Activated T-helper 1 cell treated with anti-CD3 and anti-CD28 coated beads, Interleukin-12 subunit alpha, Interleukin-12 subunit beta, Interleukin-2, Interleukin-4 antibody, amounts not matched to agents 30 ng/mL and 10 ng/mL and 1 ng/mL, durations not matched to agents 14 hours and 24 hours and 36 hours (primary cell): ENCODE measurements at regions not wholly inside any gene's neighbourhood (a gene's known extent, or its start where the extent isn't known, plus 50 kb on each side); places are given as distances from the start of the nearest gene placed in this dataset.
"Not testable (repeated sequence)": the region's sequence is repeated elsewhere in the genome, so short reads cannot be mapped to it uniquely, and the experiment has no call there.

Experiments used
- DNase-seq: peaks from one replicate; pipeline ENCODE4 v3.0.0; 2021; ENCODE audit warnings: low spot score
- H3K27ac Mint-ChIP-seq: one replicate; pipeline ENCODE4 v1.8.0; 2021; ENCODE audit warnings: mild to moderate bottlenecking, mixed read lengths
- H3K27me3 Mint-ChIP-seq: one replicate; pipeline ENCODE4 v1.8.0; 2022; ENCODE audit warnings: mild to moderate bottlenecking, moderate library complexity, mixed read lengths; ENCODE audit not compliant: insufficient read depth
- H3K36me3 Mint-ChIP-seq: one replicate; pipeline ENCODE4 v1.8.0; 2021; ENCODE audit warnings: low read depth, mixed read lengths
- H3K4me1 Mint-ChIP-seq: one replicate; pipeline ENCODE4 v1.8.0; 2021; ENCODE audit warnings: low read depth, mixed read lengths
- H3K4me3 Mint-ChIP-seq: one replicate; pipeline ENCODE4 v1.8.0; 2021; ENCODE audit warnings: mild to moderate bottlenecking, moderate library complexity, mixed read lengths
- H3K9me3 Mint-ChIP-seq: one replicate; pipeline ENCODE4 v1.8.0; 2021; ENCODE audit warnings: mixed read lengths
- intact Hi-C: fragments of 100-400 bp; cut with micrococcal nuclease; formaldehyde crosslinking; loops from one replicate; pipeline ENCODE4 v1.15.1; 2024

DNA sequence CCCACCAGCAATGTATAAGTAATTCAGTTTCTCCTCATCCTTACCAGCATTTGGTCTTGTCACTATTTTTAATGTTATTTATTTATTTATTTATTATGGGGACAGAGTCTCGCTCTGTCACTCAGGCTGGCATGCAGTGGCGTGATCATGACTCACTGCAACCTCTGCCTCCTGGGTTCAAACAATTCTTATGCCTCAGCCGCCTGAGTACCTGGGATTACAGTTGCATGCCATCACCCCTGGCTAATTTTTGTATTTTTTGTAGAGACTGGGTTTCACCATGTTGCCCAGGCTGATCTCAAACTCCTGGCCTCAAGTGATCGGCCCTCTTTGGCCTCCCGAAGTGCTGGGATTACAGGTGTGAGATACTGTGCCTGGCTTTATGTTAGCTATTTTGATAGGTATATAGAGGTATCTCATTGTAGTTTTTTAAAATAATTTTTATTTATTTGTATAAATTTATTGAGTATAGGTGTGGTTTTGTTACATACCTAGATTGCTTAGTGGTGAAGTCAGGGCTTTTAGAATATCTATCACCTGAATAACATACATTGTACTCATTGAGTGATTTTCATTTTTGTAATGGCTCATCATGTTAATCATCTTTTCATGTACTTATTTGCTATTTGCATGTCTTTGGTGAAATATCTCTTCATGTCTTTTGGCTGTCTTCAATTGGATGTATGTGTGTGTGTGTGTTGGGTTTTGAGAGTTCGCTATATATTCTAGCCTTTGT lies 53.3 kb downstream of the TANC2 start:
- H3K9me3 Mint-ChIP-seq: no peaks in the 10 kb centered on the region
- no peak overlapping the region for H3K27ac Mint-ChIP-seq
- H3K4me3 Mint-ChIP-seq: no peak overlapping the region
- DNase-seq: no peak
- no peaks in the 10 kb centered on the region for H3K36me3 Mint-ChIP-seq
- H3K27me3 Mint-ChIP-seq: no peaks in the 10 kb centered on the region
- H3K4me1 Mint-ChIP-seq: no peaks in the 10 kb centered on the region
- intact Hi-C loops: no loop called here

DNA sequence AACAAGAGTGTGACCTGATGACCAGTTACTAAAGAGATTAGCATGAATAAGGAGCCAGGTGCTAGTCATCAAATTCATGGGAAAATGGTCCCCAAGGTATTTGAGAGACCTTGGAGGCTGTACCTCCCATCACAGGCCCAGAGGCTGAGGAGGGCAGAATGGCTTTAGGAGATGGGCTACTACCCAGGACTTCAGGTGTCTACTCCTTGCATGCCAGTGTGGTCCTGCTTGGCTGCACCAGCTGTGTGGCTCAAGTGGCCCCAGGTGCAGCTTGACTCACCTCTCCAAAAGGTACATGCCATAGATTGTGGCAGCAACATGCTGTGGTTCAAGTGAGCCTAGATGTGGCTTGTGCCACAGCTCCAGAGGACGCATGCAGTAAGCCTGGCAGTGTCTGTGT lies 56.5 kb downstream of the TANC2 start:
- intact Hi-C loops: no loop called here
- H3K36me3 Mint-ChIP-seq: no peaks in the 10 kb centered on the region
- H3K27me3 Mint-ChIP-seq: no peaks in the 10 kb centered on the region
- no peaks in the 10 kb centered on the region for H3K9me3 Mint-ChIP-seq
- no peak for DNase-seq
- no peak overlapping the region for H3K4me3 Mint-ChIP-seq
- H3K27ac Mint-ChIP-seq: no peak overlapping the region
- no peaks in the 10 kb centered on the region for H3K4me1 Mint-ChIP-seq

DNA sequence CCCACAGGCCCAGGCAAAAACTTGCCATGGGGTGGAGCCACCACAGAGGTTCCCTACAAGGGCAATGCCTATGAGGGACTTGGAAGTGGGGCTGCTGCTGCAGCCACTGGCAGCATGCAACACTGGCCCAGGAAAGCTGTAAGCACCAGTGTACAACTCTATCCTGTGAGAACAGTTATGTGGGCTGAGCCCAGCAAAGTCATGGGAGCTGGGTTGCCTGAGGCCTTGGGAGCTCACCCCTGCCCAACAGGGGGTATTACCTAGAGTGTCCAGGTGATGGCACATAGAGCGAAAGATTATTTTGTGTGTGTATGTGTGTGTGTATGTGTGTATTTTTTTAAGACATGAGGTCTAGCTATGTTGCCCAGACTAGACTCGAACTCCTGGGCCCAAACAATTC lies 57.0 kb downstream of the TANC2 start:
- Mint-ChIP-seq H3K4me1 (no peaks in the 10 kb centered on the region), H3K4me3 (no peak overlapping the region), H3K36me3 (no peaks in the 10 kb centered on the region), H3K27me3 (no peaks in the 10 kb centered on the region), H3K9me3 (no peaks in the 10 kb centered on the region), H3K27ac (no peak overlapping the region)
- DNase-seq: no peak
- intact Hi-C loops: no loop called here

DNA sequence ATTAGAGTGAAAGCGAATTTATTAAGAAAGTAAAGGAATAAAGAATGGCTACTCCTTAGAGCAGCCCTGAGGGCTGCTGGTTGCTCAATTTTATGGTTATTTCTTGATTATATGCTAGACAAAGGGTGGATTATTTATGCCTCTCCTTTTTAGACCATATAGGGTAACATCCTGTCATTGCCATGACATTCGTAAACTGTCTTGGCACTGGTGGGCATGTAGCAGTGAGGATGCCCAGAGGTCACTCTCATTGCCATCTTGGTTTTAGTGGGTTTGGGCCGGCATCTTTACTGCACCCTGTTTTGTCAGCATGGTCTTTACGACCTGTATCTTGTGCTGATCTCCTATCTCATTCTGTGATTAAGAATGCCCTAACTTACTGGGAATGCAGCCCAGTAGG lies 58.2 kb downstream of the TANC2 start:
- Mint-ChIP-seq H3K27me3 (peaks cover 3% of the 10 kb centered on the region), H3K4me3 (no peak overlapping the region), H3K4me1 (no peaks in the 10 kb centered on the region), H3K36me3 (no peaks in the 10 kb centered on the region), H3K9me3 (no peaks in the 10 kb centered on the region), H3K27ac (no peak overlapping the region)
- intact Hi-C loops: no loop called here
- no peak for DNase-seq

DNA sequence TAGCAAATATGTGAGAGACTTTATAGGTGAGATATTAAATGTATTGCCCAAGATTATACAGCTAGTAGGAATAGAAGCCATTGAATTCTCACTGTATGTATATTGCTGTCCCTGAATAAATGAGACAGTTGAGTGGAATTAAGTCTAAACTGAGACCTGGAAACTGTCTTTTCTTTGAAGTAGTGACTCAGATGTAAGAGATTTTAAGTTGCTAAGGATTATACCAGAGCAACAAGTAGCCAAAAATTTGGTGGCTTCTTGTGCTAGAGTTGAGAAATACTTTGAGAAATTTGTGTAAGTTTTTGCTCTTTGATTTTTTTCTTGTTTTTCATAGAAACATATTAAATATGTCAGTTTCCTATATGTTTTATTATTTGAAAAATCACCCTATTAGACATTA lies 58.7 kb downstream of the TANC2 start:
- no peaks in the 10 kb centered on the region for H3K4me1 Mint-ChIP-seq
- no peaks in the 10 kb centered on the region for H3K36me3 Mint-ChIP-seq
- intact Hi-C loops: no loop called here
- no peak overlapping the region for H3K4me3 Mint-ChIP-seq
- H3K9me3 Mint-ChIP-seq: no peaks in the 10 kb centered on the region
- DNase-seq: no peak
- peaks cover 3% of the 10 kb centered on the region for H3K27me3 Mint-ChIP-seq
- H3K27ac Mint-ChIP-seq: no peak overlapping the region

DNA sequence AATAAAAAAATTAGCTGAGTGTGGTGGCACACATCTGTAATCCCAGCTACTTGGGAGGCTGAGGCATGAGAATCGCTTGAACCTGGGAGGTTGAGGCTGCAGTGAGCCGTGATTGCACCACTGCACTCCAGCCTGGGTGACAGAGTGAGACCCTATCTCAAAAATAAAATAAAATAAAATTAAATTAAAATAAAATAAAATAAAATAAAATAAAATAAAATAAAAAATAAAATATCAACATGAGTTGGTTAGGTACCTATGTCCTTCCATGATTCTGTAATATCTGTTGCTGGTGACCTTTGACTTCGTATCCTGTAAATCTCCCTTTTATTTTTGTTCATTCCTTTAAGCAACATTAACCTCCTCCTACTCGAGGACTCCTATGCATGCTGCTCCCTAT lies 59.6 kb downstream of the TANC2 start:
- intact Hi-C loops, H3K27ac Mint-ChIP-seq, H3K4me3 Mint-ChIP-seq: not testable (repeated sequence)

DNA sequence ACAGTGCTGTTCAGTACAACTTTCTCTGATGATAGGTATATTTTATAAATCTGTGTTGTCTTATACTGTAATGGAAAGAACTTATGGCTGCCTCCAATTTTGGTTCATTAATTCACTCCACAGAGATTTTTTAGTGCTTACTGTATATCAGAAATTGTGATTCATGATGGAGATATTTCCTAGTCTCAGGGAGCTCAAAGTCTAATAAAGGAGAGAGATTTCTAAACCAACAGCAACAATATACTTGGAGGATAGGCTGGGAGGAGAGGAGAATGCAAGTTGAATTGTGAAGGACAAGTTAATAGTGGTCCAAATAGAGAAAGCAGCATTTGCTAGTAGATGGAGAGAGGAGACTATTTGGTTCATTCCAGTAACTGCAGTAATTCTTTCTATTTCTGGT lies 63.5 kb downstream of the TANC2 start:
- Mint-ChIP-seq H3K36me3 (no peaks in the 10 kb centered on the region), H3K9me3 (no peaks in the 10 kb centered on the region), H3K4me1 (no peaks in the 10 kb centered on the region), H3K27me3 (peaks cover 5% of the 10 kb centered on the region), H3K4me3 (no peak overlapping the region), H3K27ac (no peak overlapping the region)
- no peak for DNase-seq
- intact Hi-C loops: no loop called here

More for the DNA sequence above, 59.6 kb downstream of the TANC2 start:
- H3K9me3 Mint-ChIP-seq, DNase-seq, H3K4me1 Mint-ChIP-seq, H3K27me3 Mint-ChIP-seq, H3K36me3 Mint-ChIP-seq: not testable (repeated sequence)

DNA sequence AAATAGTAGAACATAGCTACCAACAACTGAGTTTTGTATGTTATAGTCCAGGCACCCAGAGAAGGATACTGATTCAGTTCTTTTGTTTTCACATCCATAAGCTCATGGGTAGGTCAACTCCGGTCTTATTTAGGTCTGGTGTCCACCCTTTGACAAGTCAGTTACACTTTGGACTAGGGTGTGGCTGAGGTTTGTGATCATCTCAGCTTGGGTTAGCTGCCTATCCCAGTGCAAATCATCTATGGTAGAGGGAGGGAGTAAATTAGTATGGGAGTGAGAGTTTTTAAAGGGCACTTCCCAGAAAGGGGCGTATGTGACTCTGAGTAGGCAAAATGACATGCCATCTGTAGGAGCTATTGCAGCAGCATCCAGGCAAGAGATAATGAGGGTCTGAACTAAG lies 66.1 kb downstream of the TANC2 start:
- no peak for DNase-seq
- Mint-ChIP-seq H3K4me3 (no peak overlapping the region), H3K9me3 (no peaks in the 10 kb centered on the region), H3K27me3 (peaks cover 8% of the 10 kb centered on the region), H3K36me3 (no peaks in the 10 kb centered on the region), H3K27ac (no peak overlapping the region), H3K4me1 (no peaks in the 10 kb centered on the region)
- intact Hi-C loops: no loop called here

DNA sequence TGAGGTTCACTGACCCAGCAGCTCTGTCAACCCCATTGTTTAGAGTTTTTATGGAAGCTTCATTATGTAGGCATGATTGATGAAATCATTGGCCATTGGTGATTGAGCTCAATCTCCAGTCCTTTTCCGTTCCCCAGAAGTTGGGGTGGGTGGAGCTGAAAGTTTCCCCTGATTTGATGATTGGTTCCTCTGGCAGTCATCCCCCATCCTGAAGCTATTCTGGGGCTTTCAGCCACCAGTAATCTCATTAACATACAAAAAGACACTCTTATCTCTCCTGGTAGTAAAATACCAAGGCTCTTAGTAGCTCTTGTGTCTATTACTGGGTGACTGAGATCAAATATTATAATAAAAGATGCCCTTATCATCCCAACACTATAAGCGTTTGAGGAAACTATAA lies 67.1 kb downstream of the TANC2 start:
- H3K27ac Mint-ChIP-seq: no peak overlapping the region
- no peaks in the 10 kb centered on the region for H3K36me3 Mint-ChIP-seq
- H3K4me1 Mint-ChIP-seq: no peaks in the 10 kb centered on the region
- peaks cover 9% of the 10 kb centered on the region for H3K27me3 Mint-ChIP-seq
- DNase-seq: no peak
- intact Hi-C loops: no loop called here
- no peaks in the 10 kb centered on the region for H3K9me3 Mint-ChIP-seq
- no peak overlapping the region for H3K4me3 Mint-ChIP-seq

DNA sequence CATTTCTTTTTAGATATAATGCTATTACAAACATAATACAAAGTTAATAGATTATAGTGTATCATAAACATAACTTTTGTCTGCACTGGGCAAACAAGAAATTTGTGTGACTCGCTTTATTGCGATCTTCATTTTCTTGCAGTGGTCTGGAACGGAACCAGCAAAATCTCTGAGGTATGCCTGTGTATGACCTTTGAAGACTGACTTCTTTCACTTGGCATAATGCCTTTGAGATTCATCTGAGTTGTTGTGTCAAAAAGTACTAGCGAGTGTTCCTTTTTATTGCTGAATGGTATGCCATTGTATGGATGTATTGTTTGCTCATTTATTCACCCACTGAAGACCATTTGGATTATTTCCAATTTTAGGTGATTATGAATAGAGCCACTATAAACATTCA lies 69.2 kb downstream of the TANC2 start:
- Mint-ChIP-seq H3K27me3 (peaks cover 4% of the 10 kb centered on the region), H3K27ac (no peak overlapping the region), H3K36me3 (no peaks in the 10 kb centered on the region), H3K9me3 (no peaks in the 10 kb centered on the region), H3K4me1 (no peaks in the 10 kb centered on the region), H3K4me3 (no peak overlapping the region)
- intact Hi-C loops: no loop called here
- DNase-seq: no peak

DNA sequence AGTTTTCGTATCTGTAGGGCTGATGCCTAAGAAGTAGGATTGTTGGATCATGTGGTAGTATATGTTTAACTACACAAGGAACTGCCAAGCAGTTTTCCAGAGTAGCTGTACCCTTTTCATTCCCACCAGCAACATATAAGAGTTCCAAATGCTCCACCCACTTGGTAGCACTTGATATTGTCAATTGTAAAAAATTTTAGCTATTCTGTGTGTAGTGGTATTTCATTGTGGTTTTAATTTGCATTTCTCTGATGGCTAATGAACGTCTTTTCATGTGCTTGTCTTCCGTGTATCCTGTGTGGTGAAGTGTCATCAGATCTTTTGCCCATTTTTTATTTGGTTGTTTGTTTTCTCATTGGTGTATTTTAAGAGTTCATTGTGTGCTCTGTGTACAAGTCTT lies 69.7 kb downstream of the TANC2 start:
- peaks cover 4% of the 10 kb centered on the region for H3K27me3 Mint-ChIP-seq
- H3K36me3 Mint-ChIP-seq: no peaks in the 10 kb centered on the region
- no peak for DNase-seq
- H3K9me3 Mint-ChIP-seq: no peaks in the 10 kb centered on the region
- no peak overlapping the region for H3K4me3 Mint-ChIP-seq
- no peaks in the 10 kb centered on the region for H3K4me1 Mint-ChIP-seq
- intact Hi-C loops: no loop called here
- H3K27ac Mint-ChIP-seq: no peak overlapping the region

DNA sequence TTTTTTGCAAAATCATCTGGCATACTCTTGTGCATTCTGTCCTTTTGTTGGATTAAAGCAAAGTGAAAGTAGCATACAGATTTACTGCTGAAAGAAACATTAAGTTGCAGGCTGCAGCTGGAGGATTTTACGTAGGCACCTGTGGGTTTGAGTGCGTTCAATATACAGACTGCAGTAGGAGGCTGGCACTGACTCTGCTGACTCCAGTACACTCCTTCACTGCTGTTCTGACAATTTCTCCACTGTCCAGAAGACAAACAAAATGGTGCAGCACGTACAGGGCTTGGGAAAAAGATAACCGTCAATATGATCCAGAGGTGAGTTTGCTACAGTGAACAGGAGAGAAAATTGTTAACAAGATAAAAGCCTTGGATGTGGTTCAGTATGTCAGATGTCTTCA lies 73.3 kb downstream of the TANC2 start:
- no peaks in the 10 kb centered on the region for H3K4me1 Mint-ChIP-seq
- no peaks in the 10 kb centered on the region for H3K36me3 Mint-ChIP-seq
- no peak overlapping the region for H3K27ac Mint-ChIP-seq
- H3K9me3 Mint-ChIP-seq: no peaks in the 10 kb centered on the region
- intact Hi-C loops: no loop called here
- H3K27me3 Mint-ChIP-seq: peaks cover 4% of the 10 kb centered on the region
- no peak overlapping the region for H3K4me3 Mint-ChIP-seq
- DNase-seq: no peak

DNA sequence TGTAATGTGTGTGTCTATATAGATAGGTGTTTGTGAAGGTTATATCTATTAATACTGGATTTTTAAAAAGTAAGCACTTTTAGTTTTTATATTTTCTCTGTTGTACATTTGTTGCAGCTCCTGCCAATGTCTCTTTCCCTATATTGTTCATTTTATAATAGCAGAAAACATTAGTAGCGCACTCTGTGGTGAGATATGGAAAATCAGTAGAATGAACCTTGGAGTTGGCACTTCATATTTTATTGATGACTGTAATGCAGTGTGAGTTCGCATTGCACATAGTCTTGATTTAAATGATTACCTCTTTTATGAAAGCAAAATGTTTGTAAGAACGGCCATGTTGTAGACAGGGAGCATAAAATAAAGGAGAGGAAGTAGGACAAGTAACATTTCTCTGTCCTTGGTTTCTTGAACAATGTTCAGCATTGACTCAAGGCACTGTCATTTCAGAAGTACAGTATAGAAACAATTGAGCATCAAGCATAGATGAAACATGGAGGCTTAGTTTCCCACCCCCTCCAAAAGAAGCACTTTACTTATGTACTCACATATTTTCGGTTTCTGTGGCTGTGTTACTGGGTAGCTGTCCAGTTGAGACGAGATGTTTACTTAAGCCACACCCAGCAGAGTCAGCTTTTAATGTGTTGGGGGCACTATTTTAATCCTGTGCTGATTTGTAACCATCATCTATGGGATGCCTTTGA lies 74.0 kb downstream of the TANC2 start:
- no peak overlapping the region for H3K4me3 Mint-ChIP-seq
- peaks cover 4% of the 10 kb centered on the region for H3K27me3 Mint-ChIP-seq
- H3K4me1 Mint-ChIP-seq: no peaks in the 10 kb centered on the region
- H3K27ac Mint-ChIP-seq: no peak overlapping the region
- intact Hi-C loops: no loop called here
- no peak for DNase-seq
- no peaks in the 10 kb centered on the region for H3K36me3 Mint-ChIP-seq
- no peaks in the 10 kb centered on the region for H3K9me3 Mint-ChIP-seq

DNA sequence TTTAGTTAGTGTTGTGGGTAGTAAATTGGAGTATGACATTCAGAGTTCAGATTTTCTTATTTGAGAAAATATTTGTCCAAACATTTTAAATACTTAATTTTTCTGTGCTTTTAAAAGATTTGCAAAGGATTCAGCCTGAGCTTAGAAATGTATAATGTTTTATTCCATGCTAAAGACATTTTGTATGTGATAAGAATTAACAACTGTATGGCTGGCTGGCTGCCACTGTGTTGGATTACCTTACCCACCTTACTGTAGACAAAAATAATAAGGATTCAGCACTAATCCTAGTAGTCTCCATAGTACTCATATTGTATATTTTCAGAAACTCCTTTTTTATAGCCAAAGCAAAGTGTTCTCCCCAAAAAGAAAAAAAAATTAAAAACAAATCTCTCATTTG lies 74.8 kb downstream of the TANC2 start:
- H3K4me3 Mint-ChIP-seq: no peak overlapping the region
- intact Hi-C loops: no loop called here
- peaks cover 4% of the 10 kb centered on the region for H3K27me3 Mint-ChIP-seq
- H3K36me3 Mint-ChIP-seq: no peaks in the 10 kb centered on the region
- H3K27ac Mint-ChIP-seq: no peak overlapping the region
- no peaks in the 10 kb centered on the region for H3K9me3 Mint-ChIP-seq
- DNase-seq: no peak
- H3K4me1 Mint-ChIP-seq: no peaks in the 10 kb centered on the region
